GM19043 (cell line): ENCODE measurements at regions not wholly inside any gene's neighbourhood (a gene's known extent, or its start where the extent isn't known, plus 50 kb on each side); places are given as distances from the start of the nearest gene placed in this dataset.
"Not testable (repeated sequence)": the region's sequence is repeated elsewhere in the genome, so short reads cannot be mapped to it uniquely, and the experiment has no call there.

ENCODE experiments used
- ATAC-seq: cut with Tn5 transposase; IDR thresholded peaks from one replicate; pipeline ENCODE4 v1.9.1; 2021; ENCODE audit warnings: low read depth; ENCODE audit not compliant: unreplicated experiment

DNA sequence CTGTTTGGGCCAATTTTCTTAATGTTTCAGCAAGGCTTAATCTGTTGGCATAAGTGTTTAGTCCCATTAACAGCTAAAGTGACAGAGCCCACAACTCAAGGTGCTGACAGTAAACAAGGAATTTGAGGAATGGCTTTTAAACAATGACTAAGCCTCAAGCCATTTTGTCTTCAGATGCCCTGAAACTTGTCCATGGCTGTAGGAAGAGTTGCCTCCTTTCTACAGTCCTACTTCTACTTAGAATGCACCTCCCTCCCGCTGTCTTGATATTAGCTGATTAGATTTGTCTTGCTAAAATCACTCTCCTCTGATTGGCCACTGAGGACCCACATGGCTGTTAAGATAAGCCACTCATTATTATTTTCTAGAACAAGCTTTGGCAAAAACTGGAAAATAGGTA, 188.4 kb upstream of the OTX2 start:
- ATAC-seq = no peak

DNA sequence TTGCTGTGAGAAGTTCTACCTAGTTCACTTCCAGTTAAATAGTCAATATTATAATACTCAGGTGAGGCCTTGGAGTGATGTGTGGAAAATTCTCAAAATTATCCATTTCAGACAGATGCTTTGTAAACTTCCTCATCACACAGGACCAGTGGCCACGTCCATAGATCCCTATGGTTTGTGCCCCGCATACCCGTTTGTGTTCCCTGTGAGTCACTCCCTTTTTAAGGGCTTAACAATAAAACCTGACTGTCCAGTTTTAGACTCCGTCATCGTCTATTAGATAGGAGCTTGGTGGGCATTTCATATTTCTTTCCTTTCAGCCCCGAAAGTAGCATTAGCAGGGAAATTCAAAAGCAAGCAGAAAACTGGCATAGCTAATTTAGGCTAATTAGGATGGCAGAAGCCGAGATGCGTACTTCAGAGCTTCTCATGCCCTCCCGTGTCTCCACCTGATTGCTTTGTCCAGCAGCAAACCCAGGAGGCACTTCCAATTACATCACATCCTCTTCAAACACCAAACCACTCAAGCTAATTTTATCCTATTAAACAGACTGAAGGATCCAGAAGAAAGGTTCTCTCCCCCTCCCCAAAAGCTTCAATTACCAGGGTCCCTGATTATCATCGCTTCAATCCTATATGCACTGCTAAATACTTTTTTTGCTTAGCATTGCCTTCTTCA, 186.6 kb upstream of the OTX2 start:
- no peak for ATAC-seq

DNA sequence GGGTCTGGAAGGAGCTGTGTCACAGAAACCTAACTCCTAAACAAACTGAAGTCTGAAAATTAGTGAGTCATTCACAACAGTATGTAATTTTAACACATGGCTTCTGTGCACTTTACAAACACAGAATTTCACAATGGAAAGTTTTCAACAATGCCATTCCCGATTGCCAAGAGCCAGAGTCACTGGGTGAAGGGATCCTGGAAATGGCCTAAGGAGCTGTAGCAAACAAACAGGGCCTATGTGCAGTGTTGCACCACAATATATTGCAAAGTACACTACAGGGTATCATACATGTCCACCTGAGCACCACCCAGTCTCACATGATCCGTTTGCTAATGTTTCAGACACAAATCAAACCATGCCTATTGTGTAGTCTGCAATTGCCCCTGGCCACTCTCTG, 184.7 kb upstream of the OTX2 start:
- no peak for ATAC-seq

DNA sequence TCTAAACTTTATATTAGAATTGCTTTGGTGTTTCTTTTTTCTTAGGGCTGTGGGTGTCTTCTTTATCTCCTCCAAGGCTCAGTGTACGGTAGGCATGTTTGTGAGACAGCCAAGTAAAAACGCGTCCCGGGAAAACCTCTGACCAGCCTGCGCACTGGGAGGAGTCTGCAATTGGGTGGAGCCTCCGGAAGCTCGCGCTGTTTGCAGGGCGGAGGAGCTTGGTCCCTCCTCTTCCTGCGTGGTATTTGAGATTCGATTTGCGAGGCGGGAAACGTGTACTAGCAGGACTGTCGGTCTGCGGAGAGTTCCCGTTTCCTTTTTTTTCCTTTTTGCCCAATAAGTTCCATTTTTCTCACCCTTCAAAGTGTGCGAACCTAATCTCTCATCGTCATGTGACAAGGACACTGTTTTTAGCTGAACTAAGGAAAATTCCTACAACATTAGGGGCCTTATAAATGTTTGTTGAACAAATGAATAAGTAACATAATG, 182.1 kb upstream of the OTX2 start:
- no peak for ATAC-seq

DNA sequence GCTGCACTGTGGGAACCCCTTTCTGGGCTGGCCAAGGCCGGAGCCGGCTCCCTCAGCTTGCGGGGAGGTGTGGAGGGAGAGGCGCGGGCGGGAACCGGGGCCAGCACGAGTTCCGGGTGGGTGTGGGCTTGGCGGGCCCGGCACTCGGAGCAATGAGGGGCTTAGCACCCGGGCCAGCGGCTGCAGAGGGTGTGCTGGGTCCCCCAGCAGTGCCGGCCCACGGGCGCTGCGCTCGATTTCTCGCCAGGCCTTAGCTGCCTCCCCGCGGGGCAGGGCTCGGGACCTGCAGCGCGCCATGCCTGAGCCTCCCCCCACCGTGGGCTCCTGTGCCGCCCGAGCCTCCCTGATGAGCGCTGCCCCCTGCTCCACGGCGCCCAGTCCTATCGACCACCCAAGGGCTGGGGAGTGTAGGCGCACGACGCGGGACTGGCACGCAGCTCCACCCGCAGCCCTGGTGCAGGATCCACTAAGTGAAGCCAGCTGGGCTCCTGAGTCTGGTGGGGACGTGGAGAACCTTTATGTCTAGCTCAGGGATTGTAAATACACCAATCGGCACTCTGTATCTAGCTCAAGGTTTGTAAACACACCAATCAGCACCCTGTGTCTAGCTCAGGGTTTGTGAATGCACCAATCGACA, 180.8 kb upstream of the OTX2 start:
- ATAC-seq = not testable (repeated sequence)

DNA sequence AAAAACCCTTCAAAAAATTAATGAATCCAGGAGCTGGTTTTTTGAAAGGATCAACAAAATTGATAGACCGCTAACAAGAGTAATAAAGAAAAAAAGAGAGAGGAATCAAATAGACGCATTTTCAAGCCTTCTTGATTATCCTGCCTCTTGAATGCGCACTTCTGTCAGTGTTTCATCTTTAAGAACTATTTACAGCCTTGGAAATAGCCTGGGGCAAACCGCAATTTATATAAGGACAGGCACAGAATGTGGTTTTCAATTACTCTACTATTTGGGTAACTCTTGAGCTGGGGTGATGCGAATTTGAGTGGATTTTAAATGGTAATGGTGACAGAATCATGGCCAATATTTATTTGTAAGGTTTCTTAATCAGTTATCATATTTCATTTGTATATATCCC, 179.1 kb upstream of the OTX2 start:
- ATAC-seq = no peak

DNA sequence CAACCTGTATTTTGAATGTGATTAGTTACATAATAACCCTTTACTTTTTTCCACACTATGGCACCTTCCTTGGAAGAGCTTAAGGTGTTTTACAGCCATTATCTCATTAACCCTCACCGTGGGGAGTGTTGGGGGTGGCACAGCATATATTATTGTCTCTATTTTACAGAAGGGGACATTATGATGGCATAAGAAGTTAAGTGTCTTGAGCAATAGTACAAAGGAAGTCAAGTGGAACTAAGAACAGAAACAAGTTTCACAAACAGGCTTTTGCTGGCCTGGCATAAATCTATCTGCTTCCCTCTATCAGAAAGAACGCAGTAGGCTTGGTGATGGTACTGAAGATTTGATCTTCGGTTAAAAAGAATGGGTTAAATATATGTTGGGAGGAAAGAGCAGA, 169.7 kb upstream of the OTX2 start:
- no peak for ATAC-seq

DNA sequence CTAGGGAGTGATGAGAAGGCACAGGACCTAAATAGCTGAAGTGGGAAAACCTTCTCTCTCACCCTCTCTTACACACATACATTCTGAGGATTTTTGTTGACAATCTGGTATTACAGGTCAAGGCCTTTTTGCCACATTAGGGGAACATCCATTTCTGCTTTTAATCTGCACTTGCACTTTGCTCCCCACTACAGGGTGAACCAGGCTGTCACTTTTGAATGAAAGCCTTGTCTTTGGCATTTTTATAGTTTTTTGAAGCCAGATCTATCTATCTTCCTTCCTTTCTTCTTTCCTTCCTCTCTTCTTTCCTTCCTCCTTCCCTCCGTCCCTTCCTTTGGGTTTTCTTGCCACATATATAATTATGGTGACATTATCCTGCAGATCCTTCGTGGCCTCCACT, 165.9 kb upstream of the OTX2 start:
- no peak for ATAC-seq

DNA sequence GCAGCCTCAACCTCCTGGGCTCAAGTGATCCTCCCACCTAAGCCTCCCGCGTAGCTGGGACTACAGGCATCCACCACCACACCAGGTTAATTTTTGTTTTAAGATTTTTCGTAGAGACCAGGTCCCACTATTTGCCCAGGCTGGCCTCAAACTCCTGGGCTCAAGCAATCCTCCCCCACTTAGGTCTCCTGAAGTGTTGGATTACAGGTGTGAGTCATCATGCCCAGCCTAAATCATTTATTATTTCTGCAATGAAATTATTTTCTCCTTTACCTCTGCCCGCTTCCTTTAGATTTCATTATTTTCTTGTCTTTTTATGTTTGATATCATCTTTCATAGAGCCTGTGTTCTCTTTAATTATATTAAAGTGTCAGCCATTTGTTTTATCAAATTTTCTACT, 165.2 kb upstream of the OTX2 start:
- ATAC-seq = no peak

DNA sequence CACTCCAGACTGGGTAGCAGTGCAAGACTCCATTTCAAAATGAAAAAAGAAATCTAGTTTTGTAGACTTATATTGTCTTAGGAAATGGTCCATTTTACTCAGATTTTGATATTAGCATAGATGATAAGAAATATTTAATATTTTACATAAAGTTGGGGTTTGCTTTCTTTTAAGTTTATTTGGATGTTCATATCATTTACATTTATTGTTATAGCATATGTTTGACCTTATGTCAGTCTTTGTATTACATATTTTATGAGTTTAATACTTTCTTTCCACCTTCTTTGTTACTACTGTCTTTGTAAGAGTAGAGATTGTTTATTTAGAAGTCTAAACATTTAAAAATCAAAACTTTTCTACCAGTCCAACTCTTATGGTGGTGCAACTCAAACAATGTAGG, 162.7 kb upstream of the OTX2 start:
- ATAC-seq = no peak

DNA sequence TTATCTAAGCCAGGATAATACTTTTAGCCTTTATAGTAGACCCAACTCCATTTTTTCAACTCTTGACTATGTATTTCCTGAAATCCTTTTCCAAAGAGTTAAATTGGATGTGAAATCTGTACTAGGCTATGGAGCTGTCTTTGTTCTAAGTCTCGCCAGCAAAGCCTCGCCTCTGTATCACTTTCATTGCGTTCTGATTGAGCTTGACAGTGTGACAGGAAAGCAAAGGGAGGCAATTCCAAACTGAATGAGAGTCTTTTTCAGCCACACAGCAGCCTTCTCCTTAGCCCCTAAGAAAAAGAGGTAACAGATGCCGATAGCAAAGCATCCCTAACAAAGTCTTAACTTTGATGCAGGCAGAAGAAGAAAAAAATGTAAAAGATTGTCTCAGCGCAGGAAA, 154.6 kb upstream of the OTX2 start:
- ATAC-seq = no peak

DNA sequence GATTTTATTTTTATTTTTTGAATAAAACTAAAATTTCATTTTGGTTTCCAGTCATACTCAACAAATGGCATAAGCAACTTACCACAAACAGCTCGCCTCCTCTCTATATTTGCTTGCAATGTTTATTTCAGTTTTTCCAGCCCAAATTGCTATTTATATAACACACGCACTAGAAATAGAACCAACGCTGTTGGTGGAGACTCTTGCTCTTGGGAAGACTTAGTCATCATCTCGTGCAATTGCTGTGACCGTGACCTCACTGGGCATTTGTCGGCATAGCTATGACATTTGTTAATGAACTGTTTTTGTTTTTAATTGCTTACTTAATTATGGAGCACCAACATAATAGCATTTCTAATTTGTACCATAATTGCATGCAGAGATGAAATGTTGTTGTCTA, 153.1 kb upstream of the OTX2 start:
- ATAC-seq = no peak

DNA sequence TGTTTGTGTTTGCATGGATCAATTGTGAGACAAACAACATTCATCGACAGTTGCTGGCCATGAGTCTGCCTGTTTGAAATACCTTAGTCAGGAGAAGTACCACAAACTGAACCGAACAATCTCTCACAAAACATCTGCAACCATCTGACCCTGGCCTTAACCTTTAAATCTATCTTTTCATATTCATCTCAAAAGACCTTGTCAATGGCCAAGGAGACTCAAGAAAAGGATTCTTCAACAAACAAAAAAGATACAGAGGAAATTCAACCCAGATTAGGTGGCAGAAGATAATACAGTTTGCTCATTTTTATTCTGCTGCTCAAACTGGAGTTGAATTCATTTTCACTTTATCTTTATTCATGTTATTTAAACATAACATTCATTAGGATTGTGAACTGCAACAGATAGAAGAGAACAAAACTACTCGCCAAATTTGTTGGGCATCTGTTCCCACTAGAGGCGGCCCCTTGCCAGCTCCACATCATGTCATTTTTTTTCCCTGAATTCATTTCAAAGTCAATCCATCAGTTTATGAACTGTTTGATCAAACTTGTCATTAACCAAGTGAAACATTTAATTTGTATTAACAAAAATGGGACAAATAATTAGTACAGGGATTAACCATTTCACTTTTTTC, 152.3 kb upstream of the OTX2 start:
- ATAC-seq = no peak

DNA sequence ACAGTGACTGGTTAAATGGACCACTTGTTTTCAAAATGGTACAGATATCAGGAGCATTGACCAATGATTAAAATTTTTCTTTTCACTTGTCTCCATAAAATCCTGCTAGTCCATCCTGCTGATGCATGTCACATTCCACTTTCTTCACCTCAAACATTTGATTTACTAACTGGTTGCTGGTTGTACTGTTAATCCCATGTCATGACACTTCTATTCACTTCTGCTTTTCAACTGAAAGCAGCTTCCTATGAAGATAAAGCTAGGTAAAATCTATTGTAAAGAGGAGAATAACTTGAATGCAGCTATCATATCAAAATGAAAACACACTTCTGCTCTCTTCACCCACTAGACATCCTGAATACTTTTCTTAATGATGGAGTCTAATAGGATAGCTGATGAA, 149.6 kb upstream of the OTX2 start:
- ATAC-seq = no peak

DNA sequence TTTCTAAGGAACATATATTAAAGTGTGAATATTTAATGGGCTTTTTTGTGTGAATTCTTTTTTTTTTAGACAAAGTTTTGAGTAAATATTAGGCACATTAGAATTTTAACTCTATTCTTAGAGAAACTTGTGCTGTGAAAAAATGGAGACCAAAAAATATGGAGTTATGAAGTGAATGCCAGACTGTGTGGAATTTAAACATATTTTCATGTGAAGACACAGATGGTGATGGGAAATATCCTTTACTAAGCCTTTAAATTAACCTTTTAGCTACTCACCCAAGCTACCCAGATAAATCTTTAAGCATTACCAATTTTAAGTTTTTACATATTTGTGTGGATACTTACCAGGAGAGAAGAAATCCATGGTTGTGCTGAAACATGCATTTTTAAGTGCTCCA, 148.8 kb upstream of the OTX2 start:
- no peak for ATAC-seq

DNA sequence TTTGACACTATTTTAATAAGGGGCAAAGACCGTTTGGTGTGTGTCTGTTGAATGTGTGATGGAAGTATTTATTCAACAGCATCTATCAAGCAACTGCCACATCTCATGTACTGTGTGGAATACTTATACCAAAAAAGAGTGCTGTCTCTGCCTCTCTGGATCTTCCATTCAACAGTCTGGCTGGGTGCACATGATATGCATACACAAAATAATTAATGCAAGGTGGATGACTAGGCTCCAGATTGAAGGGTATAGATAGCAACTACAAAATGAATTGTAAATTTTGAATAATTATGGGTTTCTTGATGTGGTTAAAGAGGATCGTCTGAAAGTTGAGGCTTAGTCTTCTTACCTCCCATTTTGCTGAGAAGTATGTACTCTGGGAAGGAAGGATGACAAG, 145.9 kb upstream of the OTX2 start:
- no peak for ATAC-seq

DNA sequence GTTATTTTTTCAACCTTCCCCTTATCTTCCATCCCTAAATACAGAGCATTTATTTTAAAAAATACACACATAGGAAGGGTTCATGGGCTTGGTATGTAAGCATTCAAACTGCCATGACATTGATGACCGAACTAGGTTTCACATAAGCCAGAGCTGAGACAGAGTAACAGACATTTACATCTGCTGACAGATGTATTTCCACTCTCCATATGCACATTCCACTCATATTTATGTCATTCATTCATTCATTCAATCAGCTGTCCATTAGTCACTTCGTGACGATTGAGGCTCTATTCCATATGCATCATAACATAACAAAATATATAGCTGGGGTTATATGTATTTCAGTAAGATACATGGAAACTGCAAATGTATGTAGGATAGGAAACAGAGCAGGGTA, 145.5 kb upstream of the OTX2 start:
- no peak for ATAC-seq

DNA sequence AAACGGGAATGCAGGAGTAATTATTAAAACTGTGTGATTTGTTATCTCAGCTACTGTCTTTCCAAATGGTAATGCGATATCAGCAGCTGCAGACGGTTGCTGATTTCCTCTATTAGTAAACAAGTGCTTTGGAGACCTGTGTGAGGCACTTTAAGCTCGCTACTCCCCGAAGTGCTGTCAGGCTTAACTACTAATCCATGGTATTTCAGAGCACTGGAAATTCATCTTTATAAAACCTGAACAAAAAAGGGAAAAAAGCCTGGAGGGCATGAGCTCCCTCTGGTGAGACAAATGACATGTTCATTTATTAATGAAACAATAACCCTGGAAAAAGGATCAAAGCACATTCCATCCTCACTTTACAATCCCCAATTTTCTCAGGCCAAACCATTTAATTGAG, 143.6 kb upstream of the OTX2 start:
- ATAC-seq = no peak

DNA sequence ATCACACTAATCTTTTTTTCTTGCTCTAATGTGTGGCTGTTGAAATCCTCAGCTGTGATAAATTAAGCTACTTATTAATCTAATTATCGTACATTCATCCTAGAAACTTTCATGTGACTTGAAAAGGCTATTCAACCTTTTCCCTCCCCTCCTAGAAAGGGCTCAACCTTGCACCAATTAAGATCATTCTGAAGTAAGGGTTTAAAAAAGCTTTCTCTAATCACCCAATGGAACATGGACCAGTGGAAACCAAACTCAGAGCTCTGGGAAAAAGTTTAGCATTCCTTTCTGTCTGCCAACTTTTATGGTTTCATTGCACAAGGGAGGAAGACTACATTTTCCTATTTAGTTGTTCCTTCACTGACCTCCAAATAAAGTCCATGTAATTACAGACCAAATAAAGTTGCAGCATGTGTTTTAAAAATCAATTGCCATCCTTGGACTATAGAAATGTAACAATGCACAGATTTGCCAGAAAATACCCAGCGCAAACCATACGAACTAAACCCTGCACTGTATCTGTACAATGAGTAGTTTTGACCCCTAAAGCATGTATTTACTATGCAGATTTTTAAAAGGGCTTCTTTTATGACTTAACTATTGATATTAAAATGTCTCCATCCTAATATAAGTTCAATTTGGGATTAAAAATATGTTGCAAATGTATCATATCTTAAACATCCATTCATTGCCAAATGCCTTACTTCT, 142.6 kb upstream of the OTX2 start:
- no peak for ATAC-seq

DNA sequence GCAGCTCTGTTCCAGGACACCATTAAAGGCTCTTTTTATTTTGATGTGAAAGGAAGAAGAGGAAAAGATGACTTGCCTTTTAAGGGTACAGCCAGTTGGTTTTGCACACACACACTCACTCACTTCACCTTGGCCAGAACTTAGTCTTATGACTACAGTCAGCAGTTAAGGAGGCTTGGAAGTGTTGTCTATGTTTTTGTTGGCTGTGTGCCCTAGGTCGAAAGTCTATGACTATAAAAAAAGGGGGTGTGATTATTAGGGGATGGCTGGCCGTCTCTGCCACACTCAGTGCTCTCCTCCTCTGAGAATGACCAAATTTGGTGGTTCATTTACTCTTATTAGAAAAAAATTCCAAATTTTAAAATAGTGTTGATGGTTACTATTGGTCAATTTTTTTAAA, 139.5 kb upstream of the OTX2 start:
- no peak for ATAC-seq

DNA sequence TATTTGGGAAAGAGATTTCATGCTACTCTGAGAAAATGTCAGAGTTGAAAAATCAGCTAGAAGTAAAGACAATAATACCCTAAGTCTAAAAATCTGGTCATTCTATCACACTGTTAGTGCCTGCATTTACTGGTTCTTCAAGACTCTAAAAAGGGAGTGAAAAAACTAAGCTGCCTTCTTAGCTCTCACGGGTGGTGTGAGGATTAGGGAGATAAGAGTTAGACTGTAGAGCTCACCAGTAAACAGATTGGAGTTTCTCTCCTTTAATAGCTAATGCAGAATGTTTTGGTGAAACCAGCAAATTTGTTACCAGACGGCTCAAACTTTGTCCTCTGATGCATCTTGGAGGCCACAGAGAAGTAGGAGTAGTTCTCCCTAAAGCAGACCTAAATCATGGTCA, 135.0 kb upstream of the OTX2 start:
- no peak for ATAC-seq

DNA sequence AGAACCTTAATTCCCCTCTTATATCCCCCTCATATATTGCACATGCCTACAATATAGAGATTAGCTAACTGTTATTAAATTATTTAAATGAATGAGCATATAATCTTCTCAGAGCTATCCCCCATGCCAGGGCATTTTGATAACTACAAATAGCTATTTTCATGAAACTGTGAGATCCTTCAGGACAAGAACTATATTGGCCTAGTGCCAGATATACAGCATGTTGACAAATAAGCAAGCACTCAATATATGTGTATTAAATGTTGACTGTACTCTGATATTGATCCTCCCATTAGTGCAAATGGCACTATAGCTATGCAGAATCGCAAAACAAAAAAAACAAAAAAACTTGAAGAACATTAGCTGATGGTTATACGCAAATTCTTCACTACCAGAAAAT, 134.1 kb upstream of the OTX2 start:
- no peak for ATAC-seq
